ENCODE measurements at regions not wholly inside any gene's neighbourhood (a gene's known extent, or its start where the extent isn't known, plus 50 kb on each side); places are given as distances from the start of the nearest gene placed in this dataset.
"Not testable (repeated sequence)": the region's sequence is repeated elsewhere in the genome, so short reads cannot be mapped to it uniquely, and the experiment has no call there.

GRCh38 chr12:54799966-54800365 is 54.4 kb upstream of the MUCL1 start:
- DNase-seq (ENCODE audit: low spot score), result not testable (repeated sequence)

- DNase-seq (ENCODE audit: low spot score), result no peak
Measured at GRCh38 chr12:54798651-54799050, 55.7 kb upstream of the MUCL1 start.

- DNase-seq (ENCODE audit: low spot score), result no peak
Measured at GRCh38 chr12:54796991-54797390, 57.3 kb upstream of the MUCL1 start.

GRCh38 chr12:54795644-54796043 is 58.7 kb upstream of the MUCL1 start:
- DNase-seq (ENCODE audit: low spot score), result no peak

- no peak for DNase-seq (ENCODE audit: low spot score)
Measured at GRCh38 chr12:54786081-54786480, 68.2 kb upstream of the MUCL1 start.

GRCh38 chr12:54784115-54784514 is 70.2 kb upstream of the MUCL1 start:
- no peak for DNase-seq (ENCODE audit: low spot score)

GRCh38 chr12:54777031-54777430 is 77.3 kb upstream of the MUCL1 start:
- not testable (repeated sequence) for DNase-seq (ENCODE audit: low spot score)

GRCh38 chr12:54773593-54773992 is 80.7 kb upstream of the MUCL1 start:
- DNase-seq (ENCODE audit: low spot score), result no peak

GRCh38 chr12:54765652-54766051 is 88.7 kb upstream of the MUCL1 start:
- no peak for DNase-seq (ENCODE audit: low spot score)

- no peak for DNase-seq (ENCODE audit: low spot score)
Measured at GRCh38 chr12:54762390-54762789, 91.9 kb upstream of the MUCL1 start.

- DNase-seq (ENCODE audit: low spot score), result no peak
Measured at GRCh38 chr12:54759751-54760150, 94.6 kb upstream of the MUCL1 start.

- DNase-seq (ENCODE audit: low spot score), result no peak
Measured at GRCh38 chr12:54751493-54751892, 102.8 kb upstream of the MUCL1 start.

GRCh38 chr12:54749191-54749818 is 101.1 kb upstream of the DCD start:
- DNase-seq (ENCODE audit: low spot score), result peak; percentile 53

GRCh38 chr12:54744590-54744989 is 96.4 kb upstream of the DCD start:
- no peak for DNase-seq (ENCODE audit: low spot score)

- no peak for DNase-seq (ENCODE audit: low spot score)
Measured at GRCh38 chr12:54740882-54741281, 92.7 kb upstream of the DCD start.

- DNase-seq (ENCODE audit: low spot score), result no peak
Measured at GRCh38 chr12:54736549-54736948, 88.4 kb upstream of the DCD start.

- DNase-seq (ENCODE audit: low spot score), result no peak
Measured at GRCh38 chr12:54734196-54734950, 86.2 kb upstream of the DCD start.

- no peak for DNase-seq (ENCODE audit: low spot score)
Measured at GRCh38 chr12:54725233-54725843, 77.2 kb upstream of the DCD start.

- DNase-seq (ENCODE audit: low spot score), result no peak
Measured at GRCh38 chr12:54723379-54724256, 75.5 kb upstream of the DCD start.

- no peak for DNase-seq (ENCODE audit: low spot score)
Measured at GRCh38 chr12:54721312-54721711, 73.1 kb upstream of the DCD start.

GRCh38 chr12:54719691-54720090 is 71.5 kb upstream of the DCD start:
- DNase-seq (ENCODE audit: low spot score), result no peak

GRCh38 chr12:54716261-54716660 is 68.1 kb upstream of the DCD start:
- DNase-seq (ENCODE audit: low spot score), result no peak
